ENCODE measurements at regions not wholly inside any gene's neighbourhood (a gene's known extent, or its start where the extent isn't known, plus 50 kb on each side); places are given as distances from the start of the nearest gene placed in this dataset.

DNA sequence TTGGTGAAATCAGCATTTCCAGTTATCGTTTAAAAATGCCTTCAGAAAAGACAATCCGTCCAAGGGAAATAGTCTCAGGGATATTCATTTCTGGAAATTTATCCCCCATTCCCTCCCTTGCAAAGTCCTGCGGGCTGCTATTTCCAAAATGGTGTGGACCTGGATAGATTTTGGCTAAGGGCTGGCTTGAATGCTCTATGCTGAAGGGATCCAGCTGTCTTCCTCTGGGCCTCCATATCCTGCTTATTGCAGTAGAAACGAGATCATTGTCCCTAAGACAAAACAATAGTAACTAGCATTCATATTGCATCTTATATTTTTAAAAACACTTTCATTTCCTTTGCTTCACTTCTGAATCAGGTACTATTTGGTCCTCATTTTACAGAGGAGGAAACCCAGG is 129.9 kb downstream of the ANKRD60 start:
- Histone ChIP-seq H3K27me3 (ENCODE audit: insufficient read depth, poor library complexity, severe bottlenecking) (no peaks in the 10 kb centered on the region), H3K4me3 (replicated peaks; ENCODE audit: insufficient read depth, low read length) (no peak overlapping the region), H3K27ac (replicated peaks) (no peak overlapping the region)
- no peak for DNase-seq (ENCODE audit: low read depth in 1 of 2, low spot score in 1 of 2)
- TF ChIP-seq REST (IDR thresholded peaks at IDR 0.05; ENCODE audit: insufficient replicate concordance, low read depth): no peak
- TF ChIP-seq, protein P1, sequence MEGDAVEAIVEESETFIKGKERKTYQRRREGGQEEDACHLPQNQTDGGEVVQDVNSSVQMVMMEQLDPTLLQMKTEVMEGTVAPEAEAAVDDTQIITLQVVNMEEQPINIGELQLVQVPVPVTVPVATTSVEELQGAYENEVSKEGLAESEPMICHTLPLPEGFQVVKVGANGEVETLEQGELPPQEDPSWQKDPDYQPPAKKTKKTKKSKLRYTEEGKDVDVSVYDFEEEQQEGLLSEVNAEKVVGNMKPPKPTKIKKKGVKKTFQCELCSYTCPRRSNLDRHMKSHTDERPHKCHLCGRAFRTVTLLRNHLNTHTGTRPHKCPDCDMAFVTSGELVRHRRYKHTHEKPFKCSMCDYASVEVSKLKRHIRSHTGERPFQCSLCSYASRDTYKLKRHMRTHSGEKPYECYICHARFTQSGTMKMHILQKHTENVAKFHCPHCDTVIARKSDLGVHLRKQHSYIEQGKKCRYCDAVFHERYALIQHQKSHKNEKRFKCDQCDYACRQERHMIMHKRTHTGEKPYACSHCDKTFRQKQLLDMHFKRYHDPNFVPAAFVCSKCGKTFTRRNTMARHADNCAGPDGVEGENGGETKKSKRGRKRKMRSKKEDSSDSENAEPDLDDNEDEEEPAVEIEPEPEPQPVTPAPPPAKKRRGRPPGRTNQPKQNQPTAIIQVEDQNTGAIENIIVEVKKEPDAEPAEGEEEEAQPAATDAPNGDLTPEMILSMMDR (IDR thresholded peaks at IDR 0.05; ENCODE audit: insufficient read depth, low read length): no peak
- TF ChIP-seq SPI1 (IDR thresholded peaks at IDR 0.05; ENCODE audit: borderline replicate concordance, low read depth): no peak
- TF ChIP-seq GABPA (IDR thresholded peaks at IDR 0.05; ENCODE audit: low read depth): no peak
- TF ChIP-seq POLR2AphosphoS5 (IDR thresholded peaks at IDR 0.05; ENCODE audit: low read depth): no peak

GRCh38 chr20:58097943-58098342 is 130.5 kb downstream of the ANKRD60 start:
- H3K27me3 ChIP-seq (ENCODE audit: insufficient read depth, poor library complexity, severe bottlenecking): no peaks in the 10 kb centered on the region
- no peak for TF ChIP-seq GABPA (IDR thresholded peaks at IDR 0.05; ENCODE audit: low read depth)
- no peak for TF ChIP-seq REST (IDR thresholded peaks at IDR 0.05; ENCODE audit: insufficient replicate concordance, low read depth)
- TF ChIP-seq, protein P1 (IDR thresholded peaks at IDR 0.05; ENCODE audit: insufficient read depth, low read length): no peak
- no peak for TF ChIP-seq SPI1 (IDR thresholded peaks at IDR 0.05; ENCODE audit: borderline replicate concordance, low read depth)
- no peak for TF ChIP-seq POLR2AphosphoS5 (IDR thresholded peaks at IDR 0.05; ENCODE audit: low read depth)
- no peak overlapping the region for H3K27ac ChIP-seq (replicated peaks)
- no peak for DNase-seq (ENCODE audit: low read depth in 1 of 2, low spot score in 1 of 2)
- H3K4me3 ChIP-seq (replicated peaks; ENCODE audit: insufficient read depth, low read length): no peak overlapping the region

- Histone ChIP-seq H3K4me3 (replicated peaks; ENCODE audit: insufficient read depth, low read length) (no peak overlapping the region), H3K27ac (replicated peaks) (no peak overlapping the region), H3K27me3 (ENCODE audit: insufficient read depth, poor library complexity, severe bottlenecking) (no peaks in the 10 kb centered on the region)
- TF ChIP-seq GABPA (IDR thresholded peaks at IDR 0.05; ENCODE audit: low read depth) (no peak), SPI1 (IDR thresholded peaks at IDR 0.05; ENCODE audit: borderline replicate concordance, low read depth) (no peak), REST (IDR thresholded peaks at IDR 0.05; ENCODE audit: insufficient replicate concordance, low read depth) (no peak), POLR2AphosphoS5 (IDR thresholded peaks at IDR 0.05; ENCODE audit: low read depth) (no peak)
- TF ChIP-seq, protein P1 (IDR thresholded peaks at IDR 0.05; ENCODE audit: insufficient read depth, low read length): no peak
- no peak for DNase-seq (ENCODE audit: low read depth in 1 of 2, low spot score in 1 of 2)
Measured at GRCh38 chr20:58097429-58097828, 131.0 kb downstream of the ANKRD60 start.
